ENCODE measurements at regions not wholly inside any gene's neighbourhood (a gene's known extent, or its start where the extent isn't known, plus 50 kb on each side); places are given as distances from the start of the nearest gene placed in this dataset.

GRCh38 chr3:34145796-34146195, 347.4 kb downstream of the PDCD6IP start:
- no peaks in the 10 kb centered on the region for H3K4me1 Mint-ChIP-seq (ENCODE audit: low read depth)
- TF ChIP-seq CTCF (IDR thresholded peaks at IDR 0.05; ENCODE audit: unreplicated experiment) = no peak
- H3K4me3 Mint-ChIP-seq (ENCODE audit: low read depth) = no peak overlapping the region
- no peak for DNase-seq (ENCODE audit: low spot score, unreplicated experiment)
- H3K27ac Mint-ChIP-seq = no peak overlapping the region
- no peaks in the 10 kb centered on the region for H3K27me3 Mint-ChIP-seq
- no peaks in the 10 kb centered on the region for H3K36me3 Mint-ChIP-seq (ENCODE audit: insufficient read depth)
- peaks cover 3% of the 10 kb centered on the region for H3K9me3 Mint-ChIP-seq (ENCODE audit: low read depth)

- Mint-ChIP-seq H3K36me3 (ENCODE audit: insufficient read depth) (no peaks in the 10 kb centered on the region), H3K27ac (no peak overlapping the region), H3K4me1 (ENCODE audit: low read depth) (no peaks in the 10 kb centered on the region), H3K9me3 (ENCODE audit: low read depth) (peaks cover 3% of the 10 kb centered on the region), H3K4me3 (ENCODE audit: low read depth) (no peak overlapping the region), H3K27me3 (no peaks in the 10 kb centered on the region)
- DNase-seq (ENCODE audit: low spot score, unreplicated experiment) = no peak
- no peak for TF ChIP-seq CTCF (IDR thresholded peaks at IDR 0.05; ENCODE audit: unreplicated experiment)
Measured at GRCh38 chr3:34146596-34146995, 348.2 kb downstream of the PDCD6IP start.

- no peaks in the 10 kb centered on the region for H3K36me3 Mint-ChIP-seq (ENCODE audit: insufficient read depth)
- no peak for DNase-seq (ENCODE audit: low spot score, unreplicated experiment)
- H3K27ac Mint-ChIP-seq = no peak overlapping the region
- no peak for TF ChIP-seq CTCF (IDR thresholded peaks at IDR 0.05; ENCODE audit: unreplicated experiment)
- no peaks in the 10 kb centered on the region for H3K27me3 Mint-ChIP-seq
- H3K4me3 Mint-ChIP-seq (ENCODE audit: low read depth) = no peak overlapping the region
- no peaks in the 10 kb centered on the region for H3K9me3 Mint-ChIP-seq (ENCODE audit: low read depth)
- H3K4me1 Mint-ChIP-seq (ENCODE audit: low read depth) = no peaks in the 10 kb centered on the region
Measured at GRCh38 chr3:34150992-34151391, 352.6 kb downstream of the PDCD6IP start.

DNA sequence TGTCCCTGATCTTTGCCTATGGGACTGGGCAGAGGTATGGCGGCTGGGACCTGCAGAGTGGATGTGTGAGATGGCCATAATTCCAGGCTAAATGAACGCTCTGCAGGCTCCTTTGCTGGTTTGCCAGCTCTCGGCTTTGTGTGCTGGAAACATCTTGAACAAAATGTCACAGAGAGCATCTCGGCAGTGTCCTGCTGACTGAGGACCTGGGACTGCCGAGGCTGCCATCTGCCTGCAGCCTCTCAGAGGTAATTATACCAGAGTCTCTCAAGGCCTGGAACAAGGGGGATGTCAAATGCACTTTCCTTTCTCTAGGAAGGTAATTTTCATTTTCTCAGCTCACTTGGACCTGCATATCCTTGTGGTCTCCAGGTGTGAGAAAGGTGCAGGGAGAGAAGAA, 354.2 kb downstream of the PDCD6IP start:
- DNase-seq (ENCODE audit: low spot score, unreplicated experiment) = no peak
- no peaks in the 10 kb centered on the region for H3K36me3 Mint-ChIP-seq (ENCODE audit: insufficient read depth)
- H3K27ac Mint-ChIP-seq = no peak overlapping the region
- no peaks in the 10 kb centered on the region for H3K27me3 Mint-ChIP-seq
- H3K4me1 Mint-ChIP-seq (ENCODE audit: low read depth) = no peaks in the 10 kb centered on the region
- TF ChIP-seq CTCF (IDR thresholded peaks at IDR 0.05; ENCODE audit: unreplicated experiment) = no peak
- no peak overlapping the region for H3K4me3 Mint-ChIP-seq (ENCODE audit: low read depth)
- no peaks in the 10 kb centered on the region for H3K9me3 Mint-ChIP-seq (ENCODE audit: low read depth)

GRCh38 chr3:34155108-34155507, 356.7 kb downstream of the PDCD6IP start:
- H3K4me1 Mint-ChIP-seq (ENCODE audit: low read depth) = no peaks in the 10 kb centered on the region
- H3K27me3 Mint-ChIP-seq = no peaks in the 10 kb centered on the region
- H3K4me3 Mint-ChIP-seq (ENCODE audit: low read depth) = no peak overlapping the region
- no peak overlapping the region for H3K27ac Mint-ChIP-seq
- H3K36me3 Mint-ChIP-seq (ENCODE audit: insufficient read depth) = no peaks in the 10 kb centered on the region
- TF ChIP-seq CTCF (IDR thresholded peaks at IDR 0.05; ENCODE audit: unreplicated experiment) = no peak
- DNase-seq (ENCODE audit: low spot score, unreplicated experiment) = no peak
- H3K9me3 Mint-ChIP-seq (ENCODE audit: low read depth) = no peaks in the 10 kb centered on the region
